ENCODE measurements at regions not wholly inside any gene's neighbourhood (a gene's known extent, or its start where the extent isn't known, plus 50 kb on each side); places are given as distances from the start of the nearest gene placed in this dataset.

DNA sequence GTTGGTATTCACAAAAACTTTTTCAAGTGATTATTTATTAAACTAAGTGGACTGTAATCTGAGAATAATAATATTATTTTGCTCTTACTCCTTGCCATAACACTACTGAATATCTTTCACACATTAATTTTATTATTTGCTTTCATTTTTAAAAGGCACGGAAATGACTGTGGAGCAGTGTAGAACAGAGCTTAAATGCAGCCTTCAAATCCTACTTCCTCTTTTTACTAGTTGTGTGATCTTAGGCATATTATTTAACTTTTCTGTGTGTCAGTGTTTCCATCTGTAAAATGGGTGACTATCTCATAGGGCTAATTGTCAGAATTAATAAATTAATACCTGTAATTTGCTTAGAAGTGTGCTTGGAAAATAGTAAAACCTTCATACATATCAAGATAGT is 55.5 kb upstream of the SLC8A1 start:
- DNase-seq (ENCODE audit: low read depth): no peak

DNA sequence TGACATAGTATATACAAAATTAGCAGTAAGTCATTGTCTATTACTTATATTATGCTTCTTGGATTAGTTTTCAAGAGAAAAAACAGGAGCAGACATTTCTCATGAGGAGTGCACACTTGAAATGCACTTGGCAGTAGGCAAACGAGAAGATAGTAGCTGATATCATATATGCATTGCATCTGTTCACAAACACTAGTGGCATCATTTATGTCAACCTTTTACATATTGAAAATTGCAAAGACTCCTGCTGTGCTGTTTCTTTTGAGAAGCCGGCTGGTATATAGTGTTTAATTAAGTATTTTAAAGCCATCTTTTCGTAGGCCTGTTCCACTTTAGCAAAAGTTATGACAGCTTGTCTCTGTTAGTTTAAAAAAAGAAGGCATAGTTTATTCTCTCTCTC is 58.4 kb upstream of the SLC8A1 start:
- no peak for DNase-seq (ENCODE audit: low read depth)

DNA sequence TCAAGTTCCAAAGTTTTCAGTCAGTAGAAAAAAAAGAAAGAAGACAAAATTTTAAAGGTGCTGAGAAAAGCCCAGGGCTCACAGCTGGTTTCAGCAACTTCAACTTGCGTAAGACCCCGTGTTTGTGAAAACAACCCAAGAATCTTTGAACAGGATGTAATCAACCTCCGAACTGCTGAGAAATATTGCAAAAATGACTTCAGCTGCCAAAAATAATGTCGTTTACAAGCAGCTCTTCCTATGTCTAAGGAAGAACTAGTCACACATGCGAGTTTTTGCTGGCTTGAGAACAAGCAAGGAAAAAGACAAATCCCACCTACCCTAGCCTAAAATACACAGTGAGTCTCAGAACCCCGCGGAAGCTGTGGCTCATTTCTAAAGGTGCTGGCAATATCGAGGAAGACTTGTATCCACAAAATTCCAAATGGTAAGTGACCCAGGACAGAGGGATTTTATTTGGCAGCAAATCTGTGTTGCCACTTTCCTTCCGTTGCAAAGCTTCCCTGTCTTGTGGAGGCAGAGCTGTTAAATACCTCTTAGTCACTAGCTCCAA is 59.8 kb upstream of the SLC8A1 start:
- DNase-seq (ENCODE audit: low read depth): no peak

DNA sequence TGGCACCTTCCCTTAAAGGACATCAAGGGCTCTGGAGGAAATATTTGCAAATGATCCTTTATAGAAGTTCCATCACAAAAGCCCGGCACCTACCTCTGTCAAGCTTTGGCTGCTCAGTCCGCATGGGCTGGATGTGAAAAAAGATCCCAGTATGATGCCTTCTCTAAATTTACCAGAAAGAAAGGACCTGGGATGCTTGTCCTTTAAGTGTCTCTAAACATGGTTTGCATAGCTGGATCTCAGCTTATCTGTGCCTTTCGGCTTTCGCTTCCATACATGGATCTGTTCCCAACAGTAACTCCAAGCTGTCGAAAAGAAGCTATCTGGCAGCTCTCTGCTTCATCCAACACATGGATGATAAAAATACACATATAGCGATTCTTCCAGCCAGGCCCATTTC is 60.4 kb upstream of the SLC8A1 start:
- DNase-seq (ENCODE audit: low read depth): no peak

DNA sequence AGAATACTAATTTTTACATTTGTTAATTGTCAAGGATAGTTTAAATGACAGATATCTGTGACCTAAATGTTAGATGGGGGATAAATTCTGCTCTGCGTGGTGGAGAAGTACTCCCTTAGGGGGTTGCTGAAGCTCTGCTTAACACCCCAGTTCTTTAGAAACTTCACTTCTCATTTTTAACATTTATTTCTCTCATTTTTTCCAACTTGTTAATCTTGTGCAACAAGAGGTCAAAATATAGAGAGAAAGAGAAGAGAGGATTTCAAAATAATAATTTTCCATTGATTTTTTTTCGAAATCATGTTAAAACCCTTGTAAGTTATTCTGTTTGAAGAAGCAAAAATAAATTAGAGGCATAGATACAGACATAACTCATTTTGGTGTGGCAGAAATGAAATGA is 61.3 kb upstream of the SLC8A1 start:
- DNase-seq (ENCODE audit: low read depth): no peak

DNA sequence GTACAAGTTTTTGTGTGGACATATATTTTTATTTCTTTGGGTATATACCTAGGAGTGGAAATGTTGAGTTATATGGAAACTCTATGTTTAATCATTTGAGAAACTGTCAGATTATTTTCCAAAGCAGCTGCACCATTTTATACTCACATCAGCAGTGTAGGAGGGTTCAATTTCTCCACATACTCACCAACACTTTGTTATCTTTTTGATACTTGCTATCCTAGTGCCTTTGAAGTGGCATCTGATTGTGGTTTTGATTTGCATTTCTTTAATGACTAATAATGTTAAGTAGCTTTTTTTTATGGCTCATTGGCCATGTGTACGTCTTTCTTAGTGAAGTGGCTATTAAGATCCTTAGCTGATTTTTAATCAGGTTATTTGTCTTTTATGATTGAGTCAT is 64.7 kb upstream of the SLC8A1 start:
- no peak for DNase-seq (ENCODE audit: low read depth)

DNA sequence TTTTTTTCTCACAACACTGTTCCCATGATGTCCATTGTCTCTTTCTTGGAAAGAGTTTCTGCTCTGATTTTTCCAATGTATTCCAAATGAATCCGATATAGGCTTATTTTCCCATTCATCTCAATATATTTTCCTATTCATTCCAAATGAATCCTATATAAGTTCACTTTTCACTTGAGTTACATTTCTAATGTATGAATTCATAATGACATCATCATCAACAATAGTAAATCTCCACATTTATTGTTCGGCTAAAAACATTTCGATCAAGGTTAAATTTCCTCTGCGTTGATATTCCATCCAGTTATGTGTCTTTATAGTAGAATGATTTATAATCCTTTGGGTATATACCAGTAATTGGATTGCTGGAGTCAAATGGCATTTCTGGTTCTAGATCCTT is 76.7 kb upstream of the SLC8A1 start:
- DNase-seq (ENCODE audit: low read depth): no peak

DNA sequence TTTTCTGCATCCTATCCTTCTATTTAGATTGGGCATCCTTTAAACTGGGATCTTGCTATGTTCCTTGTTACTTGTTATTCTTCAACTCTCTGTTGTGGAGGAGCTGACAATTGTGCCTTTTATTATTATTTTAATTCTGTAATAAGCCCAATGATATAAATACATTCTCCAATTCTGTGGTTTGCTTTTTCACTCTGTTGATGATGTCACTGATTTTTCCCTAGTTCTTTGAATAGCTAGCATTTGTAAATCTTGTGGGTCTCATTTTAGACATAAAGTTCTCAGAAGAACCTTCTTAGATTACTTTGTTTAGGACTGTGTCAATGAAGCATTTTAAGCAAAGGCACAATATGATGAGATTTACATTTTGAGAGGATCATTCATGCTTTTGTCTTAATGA is 79.5 kb upstream of the SLC8A1 start:
- DNase-seq (ENCODE audit: low read depth): no peak

DNA sequence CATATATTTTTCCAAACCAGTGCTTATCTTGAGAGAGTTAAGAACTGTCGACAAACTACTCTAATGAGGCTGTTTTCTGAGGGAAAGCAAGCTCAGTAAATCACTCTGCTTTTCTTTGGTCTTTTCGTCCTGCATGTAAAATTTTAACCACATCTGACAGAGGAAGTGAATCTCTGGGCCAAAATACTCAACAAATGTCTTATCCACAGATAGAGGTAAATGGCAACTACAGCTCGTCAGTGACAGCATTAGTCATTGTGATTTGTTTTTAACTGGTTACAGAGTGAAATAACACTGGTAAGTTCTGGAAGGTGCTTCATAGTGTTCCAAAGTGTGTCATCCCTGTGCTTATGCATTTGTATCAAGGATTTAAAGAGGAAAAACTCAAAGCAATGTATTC is 82.6 kb upstream of the SLC8A1 start:
- DNase-seq (ENCODE audit: low read depth): no peak

DNA sequence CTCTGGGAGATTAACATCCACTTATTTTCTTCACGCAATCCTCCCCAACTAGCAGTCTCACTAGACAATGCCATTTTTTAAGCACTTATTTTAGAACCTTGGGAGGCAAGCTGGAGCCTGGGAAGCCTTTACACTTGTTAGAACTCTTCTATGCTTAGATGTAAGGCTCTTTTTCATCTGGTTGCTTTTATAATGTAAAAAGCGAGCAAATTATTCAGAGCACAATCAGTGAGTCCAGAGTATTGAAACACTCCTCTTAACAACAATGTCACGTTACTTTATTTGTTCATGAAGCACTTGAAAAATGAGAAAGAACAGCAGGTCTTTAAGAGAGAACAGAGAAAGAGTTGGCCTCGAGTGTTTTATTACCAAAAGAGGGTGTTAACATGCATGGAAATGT is 84.1 kb upstream of the SLC8A1 start:
- no peak for DNase-seq (ENCODE audit: low read depth)

DNA sequence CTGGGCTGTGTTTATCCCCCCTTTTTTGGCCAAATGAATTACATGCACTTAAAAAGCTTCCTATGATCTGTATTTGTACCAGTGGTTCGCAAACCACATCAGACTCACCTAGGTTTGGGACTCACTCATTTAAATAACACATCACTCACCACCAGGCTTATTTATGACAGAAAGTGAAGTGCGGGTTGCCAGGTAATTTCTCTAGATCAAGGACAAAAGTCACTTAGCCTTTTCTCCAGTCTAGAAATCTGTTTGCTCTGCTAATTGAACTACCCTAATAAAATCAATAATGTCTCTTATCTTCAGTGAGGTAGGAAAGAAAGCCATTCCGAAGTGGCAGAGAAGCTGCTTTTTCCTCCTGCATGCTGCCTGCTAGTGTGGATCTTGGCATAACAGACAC is 88.1 kb upstream of the SLC8A1 start:
- no peak for DNase-seq (ENCODE audit: low read depth)

DNA sequence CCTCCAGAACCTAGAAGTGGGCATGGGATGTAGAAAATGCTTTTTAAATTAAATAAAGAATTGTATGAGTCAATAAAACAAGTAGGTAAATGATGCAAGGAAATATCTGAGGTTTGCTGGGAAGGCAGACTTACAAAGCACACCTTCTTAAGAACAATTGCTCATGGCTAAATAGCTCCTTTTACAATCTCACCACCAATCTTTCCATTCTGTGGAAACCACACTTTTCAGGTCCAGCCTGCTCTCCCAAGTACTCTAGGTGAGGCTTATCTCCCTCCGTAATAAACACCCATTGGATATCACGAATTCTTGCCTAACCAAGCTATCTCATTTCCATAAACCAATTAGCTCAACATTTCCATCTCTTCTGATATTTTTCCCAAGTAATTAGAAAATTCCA is 91.5 kb upstream of the SLC8A1 start:
- DNase-seq (ENCODE audit: low read depth): no peak

DNA sequence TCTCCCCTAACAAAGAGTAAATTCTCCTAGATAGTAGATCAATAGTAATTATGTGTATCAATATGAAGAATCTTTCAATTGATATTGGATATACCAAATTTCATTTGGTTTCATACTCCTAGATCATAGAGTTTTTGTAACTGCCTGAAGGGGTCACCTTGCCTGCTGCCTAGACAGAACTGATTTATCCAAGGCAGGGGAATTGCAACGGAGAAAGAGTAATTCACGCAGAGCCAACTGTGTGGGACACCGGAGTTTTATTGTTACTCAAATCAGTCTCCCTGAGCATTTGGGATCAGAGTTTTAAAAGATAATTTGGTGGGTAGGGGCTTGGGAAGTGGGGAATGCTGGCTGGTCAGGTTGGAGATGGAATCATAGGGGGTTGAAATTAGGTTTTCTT is 92.2 kb upstream of the SLC8A1 start:
- DNase-seq (ENCODE audit: low read depth): no peak

DNA sequence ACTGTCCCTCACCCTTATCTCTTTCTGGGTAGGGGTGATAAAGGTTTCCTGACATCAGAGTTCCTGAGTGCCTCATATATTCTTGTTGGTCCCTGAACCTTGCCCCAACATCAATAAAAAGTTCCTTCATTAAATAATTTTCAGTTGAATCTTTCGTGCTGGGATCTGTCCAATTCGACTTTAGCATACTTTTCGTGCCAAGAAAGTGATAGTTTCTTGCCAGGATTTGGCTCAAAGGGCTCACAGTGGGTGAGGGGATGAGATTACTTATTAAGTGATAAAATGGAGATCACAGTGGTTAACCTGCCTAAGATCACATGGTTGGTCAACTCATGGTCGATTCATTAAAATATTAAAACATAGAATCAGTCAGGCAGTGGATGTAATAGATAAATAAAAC is 93.8 kb upstream of the SLC8A1 start:
- DNase-seq (ENCODE audit: low read depth): no peak

DNA sequence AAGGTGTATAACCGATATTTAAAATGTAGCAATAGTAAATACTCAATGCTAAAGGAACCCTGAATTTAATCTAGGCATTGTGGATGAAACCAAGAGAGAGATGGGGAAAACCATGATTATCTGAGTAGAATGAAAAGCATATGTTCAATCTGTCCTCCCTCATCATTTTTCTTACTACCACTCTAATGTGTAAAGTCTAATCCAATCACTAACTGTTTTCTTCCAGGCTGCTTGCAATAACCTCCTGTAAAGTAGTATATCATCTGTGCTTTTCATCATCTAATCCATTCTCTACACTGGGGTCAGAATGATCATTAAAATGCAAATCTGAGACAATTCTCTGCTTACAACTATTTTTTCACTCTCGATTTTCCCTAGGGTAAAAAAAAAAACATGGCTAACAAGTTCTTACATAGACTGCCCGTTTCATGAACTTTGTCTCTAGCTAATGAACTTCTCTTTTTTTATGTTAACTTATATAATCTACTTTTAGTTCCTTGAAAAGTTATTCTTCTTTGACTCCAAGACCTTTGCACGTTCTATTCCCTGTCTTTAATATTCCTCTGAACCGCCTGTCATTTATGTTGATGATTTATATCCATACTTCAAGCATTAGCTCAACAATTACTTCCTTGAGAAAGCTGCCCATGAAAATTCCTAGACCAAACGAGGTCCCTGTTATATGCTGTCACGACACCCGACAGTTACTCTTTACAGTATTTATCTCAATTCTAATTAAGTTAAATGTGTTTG is 94.7 kb upstream of the SLC8A1 start:
- DNase-seq (ENCODE audit: low read depth): no peak

DNA sequence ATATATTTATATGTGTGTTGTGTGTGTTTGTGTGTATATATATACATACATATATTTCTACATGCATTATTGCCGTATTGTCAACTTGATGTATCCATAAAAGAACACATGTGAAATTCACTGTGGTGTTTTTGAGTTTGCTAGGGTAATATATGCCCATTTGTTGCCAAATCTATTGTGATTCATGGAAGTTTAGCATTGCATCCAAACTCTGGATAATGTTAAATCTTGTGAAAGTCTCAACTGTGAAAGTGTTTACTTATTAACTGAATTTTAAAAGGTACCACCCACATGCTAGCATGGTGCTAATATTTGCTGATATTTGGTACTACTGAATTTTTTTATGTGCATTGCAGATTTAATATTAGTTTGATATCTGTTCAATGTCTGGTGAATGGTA is 96.6 kb upstream of the SLC8A1 start:
- no peak for DNase-seq (ENCODE audit: low read depth)

DNA sequence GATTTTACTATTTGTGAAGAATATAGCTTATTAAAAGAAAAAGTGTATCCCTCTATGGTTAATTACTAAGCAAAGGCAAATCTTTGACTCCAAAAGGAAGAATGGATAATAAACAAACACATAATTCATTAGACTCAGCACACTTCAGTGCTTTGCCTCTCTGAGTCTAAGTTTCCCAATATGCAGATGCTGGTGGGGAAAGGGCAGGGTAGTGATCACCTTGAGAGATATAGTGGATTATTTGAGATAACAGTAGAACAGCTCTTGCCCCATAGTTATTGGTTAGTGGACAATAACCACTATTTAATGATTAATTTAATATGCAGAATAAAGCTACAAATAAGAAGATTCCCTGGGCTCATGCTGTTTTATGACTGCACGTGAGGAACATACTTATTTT is 98.2 kb upstream of the SLC8A1 start:
- DNase-seq (ENCODE audit: low read depth): no peak

DNA sequence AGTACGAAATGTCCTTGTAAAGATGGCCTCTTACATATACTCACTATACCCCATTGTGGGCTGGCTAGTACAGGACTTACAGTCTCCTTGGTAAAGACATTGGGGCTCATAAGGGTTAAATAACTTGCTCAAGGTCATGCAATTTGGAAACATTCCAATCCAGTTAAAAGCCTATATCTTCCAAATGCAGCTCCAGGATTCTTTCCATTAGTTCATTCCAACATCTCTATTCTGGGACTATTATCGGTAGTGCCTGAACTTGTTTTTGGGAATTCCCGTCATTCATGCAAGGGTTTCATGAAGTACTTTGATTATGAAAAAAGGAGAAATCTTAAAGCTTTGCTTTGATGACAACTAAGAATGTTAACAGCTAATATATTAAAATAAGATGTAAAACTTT is 99.2 kb upstream of the SLC8A1 start:
- DNase-seq (ENCODE audit: low read depth): no peak

DNA sequence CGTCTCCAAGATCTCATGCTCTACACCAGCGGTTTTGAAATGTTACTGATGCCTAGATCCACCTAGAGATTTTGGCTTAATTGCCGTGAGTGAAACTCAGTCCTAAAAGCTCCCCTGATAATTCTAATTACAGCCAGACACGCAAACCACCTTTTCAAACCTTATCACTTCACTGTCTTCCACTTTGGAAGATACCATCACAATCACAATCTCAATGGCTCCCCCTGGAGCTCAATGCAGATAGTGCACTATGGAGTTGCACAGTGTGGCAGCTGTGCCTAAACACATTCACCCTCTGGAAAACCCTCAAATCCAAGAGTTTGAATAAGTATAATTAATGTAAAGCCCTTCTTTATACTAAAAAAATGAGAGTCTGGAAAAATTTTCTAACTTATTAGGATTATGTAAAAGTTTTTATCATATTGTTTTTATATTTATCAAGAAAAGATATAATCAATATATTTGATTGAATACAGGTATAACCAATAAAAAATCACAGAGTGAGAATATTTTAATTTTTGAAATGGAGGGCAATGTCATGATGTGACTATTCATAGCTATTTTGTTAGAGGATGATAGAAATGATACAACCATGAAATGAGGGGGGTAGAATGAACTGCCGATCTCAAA is 102.9 kb upstream of the SLC8A1 start:
- no peak for DNase-seq (ENCODE audit: low read depth)

DNA sequence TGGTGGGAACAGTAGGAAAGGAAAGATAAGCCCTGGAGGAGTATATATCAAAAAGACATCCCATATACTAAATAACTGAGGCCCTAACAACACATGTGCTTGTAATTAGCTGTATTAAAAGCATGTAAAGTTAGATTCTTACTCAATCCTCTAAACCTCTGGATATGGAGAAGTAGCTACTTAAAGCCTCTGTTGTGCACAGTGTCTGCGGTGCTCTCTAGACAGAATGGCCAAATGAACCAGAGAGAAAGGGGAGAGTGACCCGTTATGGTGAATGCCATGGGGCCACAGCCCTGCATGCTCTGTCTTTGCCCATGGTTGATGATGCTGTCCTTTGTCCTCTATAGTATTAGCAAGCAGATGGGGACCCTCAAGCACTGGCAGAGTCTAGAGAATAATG is 104.4 kb upstream of the SLC8A1 start:
- no peak for DNase-seq (ENCODE audit: low read depth)

DNA sequence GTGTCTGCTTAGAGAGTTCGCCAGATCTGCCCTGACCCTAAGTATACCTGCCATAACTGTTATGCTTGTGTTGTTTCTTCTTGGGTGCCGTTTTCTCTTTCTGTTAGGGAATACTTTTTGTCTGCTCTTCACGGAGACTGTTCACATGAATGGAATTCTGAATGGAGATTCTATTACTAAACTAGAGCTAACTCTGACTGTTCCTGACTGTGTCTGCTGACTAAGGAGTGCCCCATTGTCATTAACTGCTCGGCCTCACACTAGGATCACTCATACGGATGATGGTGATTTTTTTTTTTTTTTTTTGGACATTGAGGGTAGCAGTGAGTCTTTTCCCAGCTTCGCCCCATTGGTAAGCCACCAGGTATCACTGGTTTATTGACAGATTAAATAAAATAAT is 104.8 kb upstream of the SLC8A1 start:
- no peak for DNase-seq (ENCODE audit: low read depth)

DNA sequence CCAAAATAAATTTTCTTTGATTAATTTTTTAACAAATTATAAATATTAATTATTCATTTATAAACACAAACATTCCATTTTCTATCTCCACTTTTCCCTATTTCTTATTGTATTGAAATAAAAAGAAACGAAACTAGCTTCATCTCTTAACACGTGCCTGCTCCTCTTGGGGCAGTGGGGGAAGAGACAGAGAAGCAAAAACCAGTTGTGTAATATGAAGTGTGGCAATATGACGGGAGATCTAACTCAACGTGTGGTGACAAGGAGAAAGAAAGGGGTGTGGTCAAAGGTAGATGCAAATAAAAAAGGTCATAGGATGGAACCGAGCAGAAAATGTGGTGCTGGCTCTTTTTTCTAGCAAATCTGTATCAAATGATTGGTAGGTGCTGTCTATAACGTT is 106.9 kb upstream of the SLC8A1 start:
- DNase-seq (ENCODE audit: low read depth): no peak

DNA sequence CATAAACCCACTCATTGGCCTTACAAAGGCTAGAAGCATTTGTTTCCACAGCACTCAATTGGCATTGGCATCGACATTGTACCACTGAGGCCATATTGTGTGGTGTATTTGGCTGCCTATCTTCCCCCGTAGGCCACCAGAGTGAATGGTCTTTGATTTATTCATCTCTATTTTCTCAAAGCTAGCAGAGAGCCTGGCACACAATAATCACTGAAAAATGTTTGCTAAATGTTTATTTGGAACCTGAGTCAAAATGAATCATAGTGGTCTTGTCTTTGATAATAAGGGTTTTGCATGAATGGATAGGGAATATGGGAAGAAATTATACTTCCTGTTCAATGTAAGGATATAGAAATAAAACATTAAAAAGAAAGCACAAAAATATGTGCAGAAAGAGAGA is 107.3 kb upstream of the SLC8A1 start:
- DNase-seq (ENCODE audit: low read depth): no peak

DNA sequence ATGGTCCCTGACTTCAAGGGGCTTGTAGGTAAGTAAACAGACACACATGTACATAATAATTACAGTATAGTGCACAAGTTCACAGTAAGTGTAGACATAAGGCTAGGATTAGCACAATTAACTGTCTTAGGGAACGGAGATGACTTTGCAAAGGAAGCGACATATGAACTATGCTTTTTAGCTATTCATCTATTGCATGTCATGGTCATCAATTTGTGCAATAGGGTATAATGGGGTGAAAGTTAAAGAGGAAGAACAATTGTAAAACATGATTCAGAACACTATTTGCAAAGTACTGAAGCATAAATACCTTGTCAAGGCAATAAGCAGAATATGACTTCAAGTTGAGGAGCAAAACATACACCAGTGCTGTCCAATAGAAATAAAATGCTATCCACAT is 112.3 kb upstream of the SLC8A1 start:
- no peak for DNase-seq (ENCODE audit: low read depth)
